ENCODE measurements at regions not wholly inside any gene's neighbourhood (a gene's known extent, or its start where the extent isn't known, plus 50 kb on each side); places are given as distances from the start of the nearest gene placed in this dataset.

DNA sequence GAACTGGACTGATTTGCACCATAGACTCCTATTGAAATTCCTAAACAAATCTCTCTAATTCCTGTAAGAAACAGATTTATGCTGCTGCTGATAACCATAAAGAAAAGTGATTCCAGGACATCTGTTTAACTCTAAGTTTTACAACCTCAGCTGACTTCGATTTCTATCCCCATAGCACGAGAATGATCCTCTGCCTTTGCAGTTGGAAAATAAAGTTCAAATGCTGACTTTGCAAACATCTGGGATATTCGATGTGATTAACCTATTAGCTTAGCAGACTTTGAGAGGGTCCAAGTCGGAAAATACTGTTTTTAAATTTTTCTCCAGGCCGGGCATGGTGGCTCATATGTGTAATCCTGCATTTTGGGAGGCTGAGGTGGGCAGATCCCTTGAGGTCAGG is 247.3 kb downstream of the PSAT1 start:
- Histone ChIP-seq H3K27me3 (replicated peaks in 1 of 4; ENCODE audit: control insufficient read depth in 3 of 4, extremely low read depth in 1 of 4, insufficient read depth in 3 of 4, low read length in 3 of 4) (no peaks in the 10 kb centered on the region), H4K8ac (ENCODE audit: extremely low read depth, insufficient read depth, low read length) (no peak overlapping the region), H2BK15ac (ENCODE audit: low read length) (no peak overlapping the region), H2AK5ac (ENCODE audit: low read depth, low read length) (no peak overlapping the region), H3K4me2 (ENCODE audit: insufficient read depth in 1 of 2, low read depth in 2 of 2, low read length in 2 of 2) (peak overlapping the region; percentile 18 to 46; a peak in 1 of 4 replicates), H3K4me3 (ENCODE audit: extremely low read depth in 1 of 4, insufficient read depth in 2 of 4, low read depth in 3 of 4, low read length in 4 of 4) (no peak overlapping the region), H4K5ac (ENCODE audit: insufficient read length, low read depth, low read length) (no peak overlapping the region), H3K14ac (ENCODE audit: insufficient read length) (no peak overlapping the region), H3K9ac (replicated peaks in 1 of 4; ENCODE audit: extremely low read depth in 1 of 4, low read depth in 3 of 4, low read length in 3 of 4) (no peak overlapping the region), H4K91ac (replicated peaks; ENCODE audit: insufficient read length, low read length) (no peak overlapping the region), H3K56ac (replicated peaks; ENCODE audit: insufficient read length, low read depth, low read length) (no peak overlapping the region), H3K27ac (ENCODE audit: low read depth, low read length) (no peak overlapping the region), H2BK20ac (ENCODE audit: low read length) (no peak overlapping the region), H2BK12ac (ENCODE audit: low read depth, low read length) (no peak overlapping the region), H2AFZ (ENCODE audit: low read length) (no peak overlapping the region; the same call in 1 of the 2 replicates), H3K9me3 (ENCODE audit: insufficient read depth in 2 of 2, low read depth in 1 of 2, low read length in 1 of 2) (0 out of 4 replicates have a peak, but pooled peaks cover 0 to 4% of the 10 kb centered on the region in 2 experiments), H4K20me1 (replicated peaks in 1 of 2; ENCODE audit: control insufficient read depth in 1 of 2, insufficient read depth in 2 of 2, low read length in 2 of 2) (no peaks in the 10 kb centered on the region), H3K4ac (replicated peaks; ENCODE audit: insufficient read length, low read depth, low read length) (no peak overlapping the region), H3K79me1 (ENCODE audit: low read depth, low read length) (no peaks in the 10 kb centered on the region), H3K23me2 (ENCODE audit: low read depth, low read length) (no peaks in the 10 kb centered on the region; the same call in 1 of the 2 replicates), H3K23ac (ENCODE audit: insufficient read length) (no peak overlapping the region), H2BK5ac (ENCODE audit: low read depth, low read length) (no peak overlapping the region), H3K79me2 (ENCODE audit: control insufficient read depth in 1 of 2, insufficient read depth in 2 of 2, low read length in 2 of 2) (no peaks in the 10 kb centered on the region), H2BK120ac (replicated peaks; ENCODE audit: low read depth, low read length) (peak overlapping the region; percentile 20), H3K36me3 (ENCODE audit: control insufficient read depth in 2 of 4, insufficient read depth in 4 of 4, low read length in 3 of 4) (no peaks in the 10 kb centered on the region), H3K4me1 (replicated peaks in 1 of 4; ENCODE audit: control insufficient read depth in 3 of 4, insufficient read depth in 4 of 4, low read length in 3 of 4) (peaks cover 5 to 18% (median 10%) of the 10 kb centered on the region in 4 experiments), H3K18ac (ENCODE audit: extremely low read depth, low read length) (no peak overlapping the region)
- 84% methylated on average over 5 of the region's 5 CpGs; no CpG with 5 or more reads in 1 of the 2 experiments for WGBS, 2 experiments (ENCODE audit: extremely low coverage in 1 of 2, insufficient coverage in 1 of 2, insufficient read length in 1 of 2, insufficient replicate concordance in 2 of 2, low coverage in 1 of 2, low lambda C conversion rate in 2 of 2, missing lambda C conversion rate in 1 of 2)
- no peak for TF ChIP-seq RAD21 (IDR thresholded peaks at IDR 0.05 in 1 of 2, conservative IDR thresholded peaks at IDR 0.05 in 1 of 2; ENCODE audit: low read depth in 2 of 2, low read length in 2 of 2)
- ChIA-PET CTCF (ENCODE audit: partially characterized antibody) (interaction anchor here (0.6 to 0.9 kb wide), 3 partner anchors 9 to 424 kb away, joined by 3 read pairs; no protein-coding TSS in a partner anchor), POLR2A (ENCODE audit: partially characterized antibody) (no interaction called here)
- FAIRE-seq: peak; percentile 36
- DNase-seq (ENCODE audit: low read depth in 1 of 2, low spot score in 2 of 2): no peak
